HEK293T (cell line): ENCODE measurements at regions not wholly inside any gene's neighbourhood (a gene's known extent, or its start where the extent isn't known, plus 50 kb on each side); places are given as distances from the start of the nearest gene placed in this dataset.
A peak's percentile ranks its signal among the peaks of the same experiment; 100 is the strongest.

ENCODE experiments used
- CTCF ChIA-PET: fragments of 350-600 bp; formaldehyde crosslinking; extraction: SDS; loops from one replicate; lab custom pipeline; 2021; ENCODE audit warnings: antibody characterized with exemption, inconsistent platforms; lab: Yijun Ruan, JAX
- POLR2A ChIA-PET: fragments of 350-600 bp; formaldehyde crosslinking; extraction: SDS; loops from one replicate; lab custom pipeline; 2020; ENCODE audit warnings: antibody characterized with exemption, inconsistent platforms; lab: Yijun Ruan, JAX
- DNase-seq: peaks from one replicate; pipeline ENCODE4 v3.0.0; 2012; ENCODE audit warnings: mixed read lengths; ENCODE audit errors: extremely low spot score
- ARNT ChIP-seq: fragments of 450-650 bp; IDR thresholded peaks from 2 replicates; pipeline ENCODE4 v1.6.1; 2017; ENCODE audit warnings: mild to moderate bottlenecking
- BHLHE40 ChIP-seq: fragments of 450-650 bp; IDR thresholded peaks from 2 replicates; pipeline ENCODE4 v1.6.1; 2016; ENCODE audit warnings: mild to moderate bottlenecking, moderate library complexity, borderline replicate concordance
- CTBP1 ChIP-seq: fragments of 450-650 bp; IDR thresholded peaks from 2 replicates; pipeline ENCODE4 v1.6.1; 2016; ENCODE audit warnings: borderline replicate concordance
- ELF4 ChIP-seq: fragments of 450-650 bp; IDR thresholded peaks from 2 replicates; pipeline ENCODE4 v1.6.1; 2017; ENCODE audit warnings: antibody characterized with exemption
- FOXA1 ChIP-seq: fragments of 450-650 bp; IDR thresholded peaks from 2 replicates; pipeline ENCODE4 v1.6.1; 2016; ENCODE audit warnings: mild to moderate bottlenecking
- FOXK2 ChIP-seq: fragments of 450-650 bp; IDR thresholded peaks from 2 replicates; pipeline ENCODE4 v1.6.1; 2016; ENCODE audit warnings: mild to moderate bottlenecking
- FOXM1 ChIP-seq: fragments of 450-650 bp; IDR thresholded peaks from 2 replicates; pipeline ENCODE4 v1.6.1; 2017; ENCODE audit warnings: mild to moderate bottlenecking, borderline replicate concordance
- HDGF ChIP-seq: fragments of 450-650 bp; IDR thresholded peaks from 2 replicates; pipeline ENCODE4 v1.6.1; 2017; ENCODE audit warnings: antibody characterized with exemption, borderline replicate concordance
- L3MBTL2 ChIP-seq: fragments of 450-650 bp; conservative IDR thresholded peaks from 2 replicates; pipeline ENCODE4 v1.6.1; 2016; ENCODE audit warnings: mild to moderate bottlenecking
- LEF1 ChIP-seq: fragments of 450-650 bp; IDR thresholded peaks from 2 replicates; pipeline ENCODE4 v1.6.1; 2017; ENCODE audit warnings: mild to moderate bottlenecking, borderline replicate concordance
- NFRKB ChIP-seq: fragments of 450-650 bp; IDR thresholded peaks from 2 replicates; pipeline ENCODE4 v1.6.1; 2016; ENCODE audit warnings: mild to moderate bottlenecking, moderate library complexity
- SP1 ChIP-seq: fragments of 450-650 bp; IDR thresholded peaks from 2 replicates; pipeline ENCODE4 v1.6.1; 2017
- SUZ12 ChIP-seq: fragments of 450-650 bp; IDR thresholded peaks from 2 replicates; pipeline ENCODE4 v1.6.1; 2016; ENCODE audit warnings: mild to moderate bottlenecking
- TARDBP ChIP-seq: fragments of 450-650 bp; IDR thresholded peaks from 2 replicates; pipeline ENCODE4 v1.6.1; 2016
- ZNF384 ChIP-seq: fragments of 450-650 bp; IDR thresholded peaks from 2 replicates; pipeline ENCODE4 v1.6.1; 2016
- TF ChIP-seq, protein P1 (sequence below): fragments of 450-650 bp; IDR thresholded peaks from 2 replicates; pipeline ENCODE4 v1.6.1; 2016

DNA sequence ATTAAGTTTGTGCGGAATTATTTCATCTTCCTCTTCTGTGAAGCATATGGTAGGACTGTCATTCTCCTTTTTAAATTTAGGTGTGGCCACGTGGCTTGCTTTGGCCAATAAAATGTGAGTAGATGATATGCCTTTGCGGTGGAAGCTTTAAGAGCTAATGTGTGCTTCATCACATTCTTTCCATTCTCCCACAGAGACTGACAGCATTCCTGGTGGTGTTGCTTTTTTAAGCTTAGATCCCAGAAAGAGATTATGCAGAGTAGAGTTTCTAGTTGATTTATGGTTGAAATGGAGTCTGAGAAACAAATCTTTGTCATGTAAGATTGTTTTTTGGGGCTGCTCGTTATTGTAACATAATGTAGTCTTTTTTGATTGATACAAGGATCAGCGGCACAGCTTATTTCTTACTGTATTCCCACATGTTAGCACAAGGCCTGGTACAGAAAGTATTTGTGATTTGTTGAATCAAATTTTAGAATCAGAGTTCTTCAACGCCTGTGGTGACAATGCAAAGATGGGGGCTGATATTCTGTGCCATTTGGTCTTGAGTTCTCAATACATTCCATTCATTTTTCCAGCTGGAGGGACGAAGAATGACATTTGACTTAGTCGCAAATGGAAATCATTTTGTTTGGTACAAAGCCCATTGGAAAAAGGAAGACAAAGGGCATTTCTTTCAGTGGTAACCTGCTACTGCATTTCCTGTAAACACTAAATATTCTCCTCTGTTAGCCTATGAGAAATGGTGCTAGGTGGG lies 209.9 kb upstream of the VLDLR start:
- no peak for TF ChIP-seq BHLHE40
- TF ChIP-seq, protein P1, sequence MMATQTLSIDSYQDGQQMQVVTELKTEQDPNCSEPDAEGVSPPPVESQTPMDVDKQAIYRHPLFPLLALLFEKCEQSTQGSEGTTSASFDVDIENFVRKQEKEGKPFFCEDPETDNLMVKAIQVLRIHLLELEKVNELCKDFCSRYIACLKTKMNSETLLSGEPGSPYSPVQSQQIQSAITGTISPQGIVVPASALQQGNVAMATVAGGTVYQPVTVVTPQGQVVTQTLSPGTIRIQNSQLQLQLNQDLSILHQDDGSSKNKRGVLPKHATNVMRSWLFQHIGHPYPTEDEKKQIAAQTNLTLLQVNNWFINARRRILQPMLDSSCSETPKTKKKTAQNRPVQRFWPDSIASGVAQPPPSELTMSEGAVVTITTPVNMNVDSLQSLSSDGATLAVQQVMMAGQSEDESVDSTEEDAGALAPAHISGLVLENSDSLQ = peak; percentile 37
- ChIA-PET CTCF (no interaction called here), POLR2A (no interaction called here)
- no peak for DNase-seq

DNA sequence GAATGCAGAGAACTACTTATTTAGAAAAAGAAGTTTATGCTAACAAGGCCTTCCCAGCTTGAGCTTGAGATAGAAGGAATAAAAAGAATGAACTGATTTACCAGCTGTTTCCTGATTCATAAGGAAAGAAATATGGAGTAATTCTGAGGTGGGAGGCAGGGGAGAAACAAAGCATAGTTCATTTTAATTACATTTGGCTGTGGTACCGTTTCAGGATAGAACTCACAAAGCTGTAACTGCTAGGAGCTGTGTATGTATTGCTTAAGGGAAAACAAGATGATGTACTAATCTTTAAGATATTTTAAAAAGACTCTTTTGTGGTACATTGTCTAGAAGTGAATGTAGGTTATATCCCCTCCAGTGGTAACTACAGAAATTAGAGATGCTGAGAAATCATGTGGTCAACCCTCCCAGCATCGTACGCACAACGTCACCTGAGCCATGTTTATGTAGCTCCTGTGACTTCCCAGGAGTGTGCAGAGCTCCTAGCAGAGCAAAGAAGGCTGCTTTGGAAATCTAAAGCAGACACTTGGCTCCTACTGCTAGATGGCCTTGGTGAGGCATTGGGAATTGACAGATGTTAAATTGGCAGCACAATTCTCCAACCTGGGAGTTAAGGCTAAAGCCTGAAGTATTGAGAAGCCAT lies 208.3 kb upstream of the VLDLR start:
- ChIA-PET CTCF (no interaction called here), POLR2A (no interaction called here)
- DNase-seq = no peak
- TF ChIP-seq L3MBTL2 (no peak), NFRKB (no peak), ELF4 (no peak), HDGF (no peak), ARNT (no peak), BHLHE40 (no peak), SUZ12 (no peak), ZNF384 (no peak), TARDBP (no peak), LEF1 (no peak), FOXM1 (no peak), CTBP1 (no peak), SP1 (no peak), FOXK2 (no peak)

DNA sequence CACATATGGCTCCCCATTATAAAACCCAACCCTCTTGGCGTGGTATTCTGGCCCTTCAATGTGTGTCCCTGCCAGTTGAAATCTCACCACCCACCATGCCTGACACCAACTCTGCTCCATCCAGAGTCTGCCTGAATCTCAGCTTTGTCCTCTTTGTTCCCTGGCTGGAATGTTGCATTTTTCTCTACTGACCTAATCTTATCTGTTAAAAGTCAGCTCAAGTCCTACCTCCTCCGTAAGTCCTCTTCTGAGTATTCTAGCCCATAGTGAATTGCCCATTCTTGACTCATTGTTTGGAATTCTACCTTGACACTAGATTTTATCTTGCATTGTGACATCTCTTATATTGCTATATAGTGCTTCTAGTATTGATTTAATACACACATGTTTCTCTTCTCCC lies 207.1 kb upstream of the VLDLR start:
- TF ChIP-seq FOXA1 (no peak), FOXM1 (no peak), ELF4 (no peak), ZNF384 (no peak), LEF1 (no peak), FOXK2 (no peak), SP1 (no peak), BHLHE40 (no peak), CTBP1 (no peak), TARDBP (no peak), ARNT (no peak), L3MBTL2 (no peak), SUZ12 (no peak)
- TF ChIP-seq, protein P1 = no peak
- DNase-seq = no peak
- POLR2A ChIA-PET = no interaction called here
- CTCF ChIA-PET = no interaction called here

DNA sequence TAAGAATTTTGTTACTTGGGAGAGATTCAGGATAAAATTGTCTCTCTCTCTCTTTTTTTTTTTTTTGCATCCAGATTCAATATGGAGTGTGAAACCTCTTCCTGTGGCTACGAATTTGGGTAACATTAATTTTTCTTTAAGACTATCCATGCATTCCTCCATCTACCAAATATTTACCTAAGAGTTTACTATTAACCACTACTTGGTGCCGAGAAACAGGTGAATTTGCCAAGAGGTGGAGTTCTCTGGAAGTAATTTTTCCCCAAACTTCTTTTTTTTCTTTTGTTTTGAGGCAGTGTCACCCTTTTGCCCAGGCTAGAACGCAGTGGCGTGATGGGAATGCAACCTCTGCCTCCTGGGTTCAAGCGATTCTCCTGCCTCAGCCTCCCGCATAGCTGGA lies 206.3 kb upstream of the VLDLR start:
- ChIA-PET CTCF (no interaction called here), POLR2A (no interaction called here)
- no peak for DNase-seq
- TF ChIP-seq HDGF = no peak
- no peak for TF ChIP-seq SP1
- no peak for TF ChIP-seq FOXM1
- no peak for TF ChIP-seq LEF1
- no peak for TF ChIP-seq SUZ12
- TF ChIP-seq, protein P1 = no peak
- no peak for TF ChIP-seq NFRKB
- no peak for TF ChIP-seq TARDBP
- no peak for TF ChIP-seq ZNF384
- TF ChIP-seq BHLHE40 = no peak
- TF ChIP-seq CTBP1 = no peak
- no peak for TF ChIP-seq ARNT
- no peak for TF ChIP-seq FOXK2

DNA sequence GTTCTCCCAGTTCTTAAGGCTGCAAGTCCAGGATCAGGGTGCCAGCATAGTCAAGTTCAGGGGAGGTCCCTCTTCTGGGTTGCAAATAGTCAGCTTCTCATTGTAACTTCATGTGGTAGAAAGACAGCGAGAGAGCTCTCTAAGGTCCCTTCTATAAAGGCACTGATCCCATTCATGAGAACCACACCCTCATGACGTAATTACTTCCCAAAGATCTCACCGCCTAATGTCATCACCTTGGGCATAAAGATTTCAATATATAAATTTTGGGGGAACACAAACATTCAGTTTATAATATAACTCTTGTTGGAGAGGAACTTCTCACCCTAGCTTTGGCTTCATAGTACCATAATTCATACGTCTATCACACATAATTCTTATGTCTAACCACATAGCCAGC lies 203.9 kb upstream of the VLDLR start:
- CTCF ChIA-PET = interaction anchor here (0.6 kb wide), 1 partner anchor 1457 kb away, joined by 3 read pairs; no protein-coding TSS in a partner anchor
- TF ChIP-seq ARNT (no peak), CTBP1 (no peak), L3MBTL2 (no peak), ELF4 (no peak), FOXK2 (no peak), TARDBP (no peak), SUZ12 (no peak), BHLHE40 (no peak), FOXM1 (no peak), LEF1 (no peak), FOXA1 (no peak), NFRKB (no peak), HDGF (no peak), ZNF384 (no peak)
- TF ChIP-seq, protein P1 = no peak
- DNase-seq = no peak
- POLR2A ChIA-PET = no interaction called here
